ENCODE measurements at regions not wholly inside any gene's neighbourhood (a gene's known extent, or its start where the extent isn't known, plus 50 kb on each side); places are given as distances from the start of the nearest gene placed in this dataset.

DNA sequence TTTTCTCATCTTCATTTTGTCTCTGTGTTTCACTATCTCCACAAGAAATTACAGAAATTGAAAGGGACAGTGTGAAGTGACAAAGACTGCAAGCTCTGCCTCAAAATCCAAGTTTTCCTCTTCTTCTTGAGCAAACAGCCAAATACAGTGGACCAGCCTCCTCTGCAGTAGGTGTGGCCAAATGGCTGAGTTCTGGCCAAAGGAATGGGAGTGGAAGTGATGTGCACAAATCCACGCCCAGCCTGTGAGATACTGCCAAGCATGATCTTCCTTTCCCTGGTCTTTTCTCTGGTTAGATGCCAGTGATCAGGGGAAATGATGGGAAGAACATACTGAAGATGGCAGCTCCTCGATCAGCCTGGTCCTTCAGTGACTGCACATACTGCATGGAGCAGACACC, 111.0 kb upstream of the CPNE4 start:
- H2AFZ ChIP-seq (ENCODE audit: low read depth, low read length) = no peak overlapping the region
- TF ChIP-seq, protein P1, sequence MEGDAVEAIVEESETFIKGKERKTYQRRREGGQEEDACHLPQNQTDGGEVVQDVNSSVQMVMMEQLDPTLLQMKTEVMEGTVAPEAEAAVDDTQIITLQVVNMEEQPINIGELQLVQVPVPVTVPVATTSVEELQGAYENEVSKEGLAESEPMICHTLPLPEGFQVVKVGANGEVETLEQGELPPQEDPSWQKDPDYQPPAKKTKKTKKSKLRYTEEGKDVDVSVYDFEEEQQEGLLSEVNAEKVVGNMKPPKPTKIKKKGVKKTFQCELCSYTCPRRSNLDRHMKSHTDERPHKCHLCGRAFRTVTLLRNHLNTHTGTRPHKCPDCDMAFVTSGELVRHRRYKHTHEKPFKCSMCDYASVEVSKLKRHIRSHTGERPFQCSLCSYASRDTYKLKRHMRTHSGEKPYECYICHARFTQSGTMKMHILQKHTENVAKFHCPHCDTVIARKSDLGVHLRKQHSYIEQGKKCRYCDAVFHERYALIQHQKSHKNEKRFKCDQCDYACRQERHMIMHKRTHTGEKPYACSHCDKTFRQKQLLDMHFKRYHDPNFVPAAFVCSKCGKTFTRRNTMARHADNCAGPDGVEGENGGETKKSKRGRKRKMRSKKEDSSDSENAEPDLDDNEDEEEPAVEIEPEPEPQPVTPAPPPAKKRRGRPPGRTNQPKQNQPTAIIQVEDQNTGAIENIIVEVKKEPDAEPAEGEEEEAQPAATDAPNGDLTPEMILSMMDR (IDR thresholded peaks at IDR 0.05; ENCODE audit: poor library complexity, severe bottlenecking) = no peak
- no peak for TF ChIP-seq EP300 (conservative IDR thresholded peaks at IDR 0.05; ENCODE audit: poor library complexity, severe bottlenecking)
- TF ChIP-seq POLR2AphosphoS5 (IDR thresholded peaks at IDR 0.05) = no peak
- no peak for TF ChIP-seq SMC3 (conservative IDR thresholded peaks at IDR 0.05; ENCODE audit: poor library complexity)
- TF ChIP-seq, protein P2, sequence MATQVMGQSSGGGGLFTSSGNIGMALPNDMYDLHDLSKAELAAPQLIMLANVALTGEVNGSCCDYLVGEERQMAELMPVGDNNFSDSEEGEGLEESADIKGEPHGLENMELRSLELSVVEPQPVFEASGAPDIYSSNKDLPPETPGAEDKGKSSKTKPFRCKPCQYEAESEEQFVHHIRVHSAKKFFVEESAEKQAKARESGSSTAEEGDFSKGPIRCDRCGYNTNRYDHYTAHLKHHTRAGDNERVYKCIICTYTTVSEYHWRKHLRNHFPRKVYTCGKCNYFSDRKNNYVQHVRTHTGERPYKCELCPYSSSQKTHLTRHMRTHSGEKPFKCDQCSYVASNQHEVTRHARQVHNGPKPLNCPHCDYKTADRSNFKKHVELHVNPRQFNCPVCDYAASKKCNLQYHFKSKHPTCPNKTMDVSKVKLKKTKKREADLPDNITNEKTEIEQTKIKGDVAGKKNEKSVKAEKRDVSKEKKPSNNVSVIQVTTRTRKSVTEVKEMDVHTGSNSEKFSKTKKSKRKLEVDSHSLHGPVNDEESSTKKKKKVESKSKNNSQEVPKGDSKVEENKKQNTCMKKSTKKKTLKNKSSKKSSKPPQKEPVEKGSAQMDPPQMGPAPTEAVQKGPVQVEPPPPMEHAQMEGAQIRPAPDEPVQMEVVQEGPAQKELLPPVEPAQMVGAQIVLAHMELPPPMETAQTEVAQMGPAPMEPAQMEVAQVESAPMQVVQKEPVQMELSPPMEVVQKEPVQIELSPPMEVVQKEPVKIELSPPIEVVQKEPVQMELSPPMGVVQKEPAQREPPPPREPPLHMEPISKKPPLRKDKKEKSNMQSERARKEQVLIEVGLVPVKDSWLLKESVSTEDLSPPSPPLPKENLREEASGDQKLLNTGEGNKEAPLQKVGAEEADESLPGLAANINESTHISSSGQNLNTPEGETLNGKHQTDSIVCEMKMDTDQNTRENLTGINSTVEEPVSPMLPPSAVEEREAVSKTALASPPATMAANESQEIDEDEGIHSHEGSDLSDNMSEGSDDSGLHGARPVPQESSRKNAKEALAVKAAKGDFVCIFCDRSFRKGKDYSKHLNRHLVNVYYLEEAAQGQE (IDR thresholded peaks at IDR 0.05; ENCODE audit: borderline replicate concordance) = no peak
- no peak for TF ChIP-seq TAF1 (IDR thresholded peaks at IDR 0.05; ENCODE audit: low read depth)
- H3K36me3 ChIP-seq (ENCODE audit: insufficient read depth, low read length) = no peaks in the 10 kb centered on the region
- no peaks in the 10 kb centered on the region for H3K9me3 ChIP-seq (ENCODE audit: low read length)
- H3K27me3 ChIP-seq (ENCODE audit: insufficient read depth, low read depth, low read length) = no peaks in the 10 kb centered on the region
- no peaks in the 10 kb centered on the region for H3K9me2 ChIP-seq (ENCODE audit: insufficient read depth, low read length)
- no peaks in the 10 kb centered on the region for H3K79me2 ChIP-seq (replicated peaks; ENCODE audit: insufficient read depth, low read length)
- H3K4me3 ChIP-seq (ENCODE audit: low read length) = no peak overlapping the region
- H3K9ac ChIP-seq (ENCODE audit: low read length) = no peak overlapping the region
- no peak overlapping the region for H3K27ac ChIP-seq (ENCODE audit: low read length)
- H3K4me2 ChIP-seq (ENCODE audit: low read length) = no peak overlapping the region
- H3F3A ChIP-seq (ENCODE audit: insufficient read depth, low read length, poor library complexity, severe bottlenecking) = no peaks in the 10 kb centered on the region
- no peaks in the 10 kb centered on the region for H4K20me1 ChIP-seq (ENCODE audit: insufficient read depth)

DNA sequence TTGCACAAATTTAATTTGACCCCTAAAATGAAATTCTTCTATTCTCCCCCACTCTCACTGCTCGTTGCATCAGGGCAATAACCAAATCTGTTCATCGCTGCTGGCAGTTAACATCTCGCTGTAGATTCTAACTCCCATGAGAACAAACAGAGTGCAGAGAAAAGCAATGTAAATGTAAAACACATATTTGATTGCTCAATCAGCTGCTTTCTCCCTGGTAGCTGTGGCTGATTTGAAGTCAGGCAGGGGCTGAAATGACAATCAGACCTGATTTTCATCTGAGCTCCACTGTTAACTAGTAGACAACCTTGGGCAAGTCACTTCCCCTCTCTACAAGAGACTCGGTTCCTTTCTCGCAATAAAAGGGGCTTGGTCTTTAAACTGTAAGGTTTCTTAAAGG, 119.8 kb upstream of the CPNE4 start:
- H3K4me2 ChIP-seq (ENCODE audit: low read length) = no peak overlapping the region
- TF ChIP-seq EZH2 (IDR thresholded peaks at IDR 0.05; ENCODE audit: borderline replicate concordance, insufficient read depth, low read length, poor library complexity, severe bottlenecking) (no peak), EP300 (conservative IDR thresholded peaks at IDR 0.05; ENCODE audit: poor library complexity, severe bottlenecking) (peak; percentile 44), SMC3 (conservative IDR thresholded peaks at IDR 0.05; ENCODE audit: poor library complexity) (no peak), POLR2AphosphoS5 (IDR thresholded peaks at IDR 0.05) (peak; percentile 16)
- TF ChIP-seq, protein P2 (IDR thresholded peaks at IDR 0.05; ENCODE audit: borderline replicate concordance) = no peak
- no peaks in the 10 kb centered on the region for H3K36me3 ChIP-seq (ENCODE audit: insufficient read depth, low read length)
- no peaks in the 10 kb centered on the region for H3K79me2 ChIP-seq (replicated peaks; ENCODE audit: insufficient read depth, low read length)
- no peak overlapping the region for H3K9ac ChIP-seq (ENCODE audit: low read length)
- no peak overlapping the region for H2AFZ ChIP-seq (ENCODE audit: low read depth, low read length)
- H3K27ac ChIP-seq (ENCODE audit: low read length) = peak overlapping the region; percentile 1
- H3K9me3 ChIP-seq (ENCODE audit: low read length) = no peaks in the 10 kb centered on the region
- H4K20me1 ChIP-seq (ENCODE audit: insufficient read depth) = no peaks in the 10 kb centered on the region
- no peaks in the 10 kb centered on the region for H3K9me2 ChIP-seq (ENCODE audit: insufficient read depth, low read length)
- H3K27me3 ChIP-seq (ENCODE audit: insufficient read depth, low read depth, low read length) = no peaks in the 10 kb centered on the region
- H3F3A ChIP-seq (ENCODE audit: insufficient read depth, low read length, poor library complexity, severe bottlenecking) = no peaks in the 10 kb centered on the region
- no peak overlapping the region for H3K4me3 ChIP-seq (ENCODE audit: low read length)

Measured in neural cell (in vitro differentiated cells).